ENCODE measurements at regions not wholly inside any gene's neighbourhood (a gene's known extent, or its start where the extent isn't known, plus 50 kb on each side); places are given as distances from the start of the nearest gene placed in this dataset.
"Not testable (repeated sequence)": the region's sequence is repeated elsewhere in the genome, so short reads cannot be mapped to it uniquely, and the experiment has no call there.

DNA sequence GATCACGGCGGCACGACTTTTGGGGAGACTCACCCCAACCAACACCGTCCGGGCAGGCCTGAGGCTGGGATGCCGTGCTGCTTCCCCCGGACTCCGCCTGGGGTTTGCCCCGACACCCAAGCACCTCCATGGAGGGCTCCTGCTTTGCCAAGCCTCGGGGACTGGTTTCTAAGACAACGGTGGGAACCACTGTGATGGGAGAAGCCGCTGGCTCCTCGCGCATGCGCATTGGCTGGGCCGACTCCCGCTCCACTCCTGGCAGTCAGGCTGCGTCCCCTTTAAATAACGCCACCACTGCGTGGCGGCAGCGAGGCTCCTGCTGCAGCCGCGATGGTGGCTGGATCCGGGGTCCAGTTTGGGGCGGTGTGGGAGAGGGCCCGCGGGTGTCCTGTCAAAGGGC lies 201.0 kb downstream of the ZNF716 start:
- no peak for DNase-seq
- TF ChIP-seq, protein P1, sequence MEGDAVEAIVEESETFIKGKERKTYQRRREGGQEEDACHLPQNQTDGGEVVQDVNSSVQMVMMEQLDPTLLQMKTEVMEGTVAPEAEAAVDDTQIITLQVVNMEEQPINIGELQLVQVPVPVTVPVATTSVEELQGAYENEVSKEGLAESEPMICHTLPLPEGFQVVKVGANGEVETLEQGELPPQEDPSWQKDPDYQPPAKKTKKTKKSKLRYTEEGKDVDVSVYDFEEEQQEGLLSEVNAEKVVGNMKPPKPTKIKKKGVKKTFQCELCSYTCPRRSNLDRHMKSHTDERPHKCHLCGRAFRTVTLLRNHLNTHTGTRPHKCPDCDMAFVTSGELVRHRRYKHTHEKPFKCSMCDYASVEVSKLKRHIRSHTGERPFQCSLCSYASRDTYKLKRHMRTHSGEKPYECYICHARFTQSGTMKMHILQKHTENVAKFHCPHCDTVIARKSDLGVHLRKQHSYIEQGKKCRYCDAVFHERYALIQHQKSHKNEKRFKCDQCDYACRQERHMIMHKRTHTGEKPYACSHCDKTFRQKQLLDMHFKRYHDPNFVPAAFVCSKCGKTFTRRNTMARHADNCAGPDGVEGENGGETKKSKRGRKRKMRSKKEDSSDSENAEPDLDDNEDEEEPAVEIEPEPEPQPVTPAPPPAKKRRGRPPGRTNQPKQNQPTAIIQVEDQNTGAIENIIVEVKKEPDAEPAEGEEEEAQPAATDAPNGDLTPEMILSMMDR (IDR thresholded peaks at IDR 0.05), result no peak
- no peaks in the 10 kb centered on the region for H3K4me1 Mint-ChIP-seq (ENCODE audit: low read depth)
- H3K4me3 Mint-ChIP-seq, result no peak overlapping the region
- peaks cover 2% of the 10 kb centered on the region for H3K27me3 Mint-ChIP-seq (ENCODE audit: insufficient read depth)
- no peak overlapping the region for H3K27ac Mint-ChIP-seq
- H3K9me3 Mint-ChIP-seq, result peaks cover 81% of the 10 kb centered on the region
- peaks cover 24% of the 10 kb centered on the region; the same call in 1 of the 2 replicates for H3K36me3 Mint-ChIP-seq (ENCODE audit: low read depth)

DNA sequence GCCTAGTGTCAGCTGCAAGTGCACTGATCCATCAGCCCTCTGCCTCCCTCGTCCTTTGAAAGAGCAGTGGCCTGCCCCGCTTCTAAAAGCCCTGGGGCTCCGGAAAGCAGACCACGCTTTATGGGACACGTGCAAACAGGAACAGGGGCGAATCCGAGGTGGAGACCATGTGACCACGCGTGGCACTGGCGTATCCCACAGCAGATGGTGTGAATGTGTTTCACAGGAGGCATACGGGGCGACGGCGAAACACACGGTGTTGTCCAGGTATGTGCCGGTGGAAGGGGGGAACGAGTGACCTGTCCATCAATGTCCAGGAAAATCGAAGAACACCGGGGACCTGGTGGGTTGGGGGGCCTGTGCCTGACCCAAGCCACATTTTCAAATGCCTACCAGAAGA lies 201.6 kb downstream of the ZNF716 start:
- not testable (repeated sequence) for H3K4me1 Mint-ChIP-seq (ENCODE audit: low read depth); H3K4me3 Mint-ChIP-seq; DNase-seq; H3K27me3 Mint-ChIP-seq (ENCODE audit: insufficient read depth); H3K27ac Mint-ChIP-seq
- H3K36me3 Mint-ChIP-seq (ENCODE audit: low read depth), result peaks cover 24% of the 10 kb centered on the region; the same call in 1 of the 2 replicates
- H3K9me3 Mint-ChIP-seq, result peaks cover 81% of the 10 kb centered on the region

DNA sequence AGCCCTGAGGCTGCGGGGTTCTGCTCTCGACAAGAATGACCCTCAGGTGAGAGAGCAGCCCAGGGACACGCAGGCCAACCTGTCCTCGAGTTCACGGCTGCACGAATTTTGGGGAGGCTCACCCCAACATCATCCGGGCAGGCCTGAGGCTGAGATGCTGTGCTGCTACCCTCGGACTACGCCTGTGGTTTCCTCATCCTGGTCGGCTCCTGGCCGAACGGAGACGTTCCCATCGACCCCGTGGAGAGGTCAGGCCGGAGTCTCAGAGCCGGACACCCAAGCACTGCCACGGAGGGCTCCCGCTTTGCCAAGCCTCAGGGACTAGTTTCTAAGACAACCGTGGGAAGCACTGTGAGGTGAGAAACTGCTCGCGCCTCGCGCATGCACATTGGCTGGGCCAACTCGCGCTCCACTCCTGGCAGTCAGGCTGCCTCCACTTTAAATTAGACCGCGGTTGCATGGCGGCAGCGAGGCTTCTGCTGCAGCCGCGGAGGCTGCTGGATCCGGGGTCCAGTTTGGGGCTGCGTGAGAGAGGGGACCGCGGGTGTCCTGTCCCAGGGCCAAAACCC lies 203.4 kb downstream of the ZNF716 start:
- DNase-seq, result no peak
- Mint-ChIP-seq H3K27ac (no peak overlapping the region), H3K4me3 (no peak overlapping the region), H3K36me3 (ENCODE audit: low read depth) (peaks cover 24% of the 10 kb centered on the region; the same call in 1 of the 2 replicates), H3K27me3 (ENCODE audit: insufficient read depth) (peaks cover 2% of the 10 kb centered on the region), H3K4me1 (ENCODE audit: low read depth) (no peaks in the 10 kb centered on the region), H3K9me3 (peaks cover 80% of the 10 kb centered on the region)
- TF ChIP-seq, protein P1 (IDR thresholded peaks at IDR 0.05), result no peak

DNA sequence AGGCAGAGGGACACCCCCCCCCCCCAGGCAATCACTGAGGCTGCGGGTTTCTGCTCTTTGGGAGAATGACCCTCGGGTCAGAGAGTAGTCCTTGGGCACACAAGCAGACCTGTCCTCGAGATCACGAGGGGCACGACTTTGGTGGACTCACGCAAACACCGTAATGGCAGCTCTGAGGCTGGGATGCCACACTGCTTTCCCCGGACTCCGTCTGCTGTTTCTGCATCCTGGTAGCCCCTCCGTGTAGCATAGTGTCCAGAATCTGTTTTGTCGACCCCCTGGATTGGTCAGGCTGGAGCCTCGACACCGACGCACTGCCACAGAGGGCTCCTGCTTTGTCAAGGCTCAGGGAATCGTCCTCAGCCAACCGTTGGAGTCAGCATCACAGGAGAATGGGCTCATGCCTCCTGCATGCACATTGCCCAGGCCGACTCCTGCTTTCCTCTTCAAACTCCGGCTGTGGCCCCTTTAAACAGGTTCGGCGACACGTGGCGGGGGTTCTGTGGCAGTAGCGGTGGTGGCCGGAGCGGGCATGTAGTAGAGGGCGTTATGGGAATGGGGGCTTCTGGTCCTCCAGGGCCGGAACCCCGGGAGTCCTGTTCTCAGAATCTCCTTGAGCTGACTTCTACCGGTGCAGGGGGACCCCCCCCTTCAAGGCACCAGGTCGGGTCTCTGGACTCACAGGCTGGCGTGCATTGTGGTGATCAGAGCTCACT lies 205.3 kb downstream of the ZNF716 start:
- not testable (repeated sequence) for DNase-seq; H3K4me1 Mint-ChIP-seq (ENCODE audit: low read depth); H3K27me3 Mint-ChIP-seq (ENCODE audit: insufficient read depth); H3K27ac Mint-ChIP-seq; H3K4me3 Mint-ChIP-seq
- peaks cover 85% of the 10 kb centered on the region for H3K9me3 Mint-ChIP-seq
- H3K36me3 Mint-ChIP-seq (ENCODE audit: low read depth), result peaks cover 13% of the 10 kb centered on the region; the same call in 1 of the 2 replicates

DNA sequence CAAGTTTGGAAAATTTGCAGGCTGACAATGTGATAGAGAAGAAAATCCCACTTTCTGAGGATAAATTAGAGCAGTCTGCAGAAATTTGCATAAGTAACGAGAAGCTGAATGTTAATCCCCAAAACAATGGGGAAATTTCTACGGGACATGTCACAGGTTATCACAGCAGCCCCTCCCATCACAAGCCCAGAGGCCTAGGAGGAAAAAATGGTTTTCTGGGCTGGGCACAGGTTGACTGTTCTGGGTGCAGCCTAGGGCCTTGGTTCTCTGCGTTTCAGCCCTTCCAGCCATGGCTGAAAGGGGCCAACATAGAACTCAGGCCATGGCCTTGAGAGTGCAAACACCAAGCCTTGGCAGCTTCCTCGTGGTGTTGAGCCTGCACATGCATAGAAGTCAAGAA lies 209.2 kb downstream of the ZNF716 start:
- H3K36me3 Mint-ChIP-seq (ENCODE audit: low read depth); DNase-seq; H3K4me3 Mint-ChIP-seq; H3K4me1 Mint-ChIP-seq (ENCODE audit: low read depth); H3K27ac Mint-ChIP-seq; H3K27me3 Mint-ChIP-seq (ENCODE audit: insufficient read depth): not testable (repeated sequence)
- H3K9me3 Mint-ChIP-seq, result peaks cover 61% of the 10 kb centered on the region

DNA sequence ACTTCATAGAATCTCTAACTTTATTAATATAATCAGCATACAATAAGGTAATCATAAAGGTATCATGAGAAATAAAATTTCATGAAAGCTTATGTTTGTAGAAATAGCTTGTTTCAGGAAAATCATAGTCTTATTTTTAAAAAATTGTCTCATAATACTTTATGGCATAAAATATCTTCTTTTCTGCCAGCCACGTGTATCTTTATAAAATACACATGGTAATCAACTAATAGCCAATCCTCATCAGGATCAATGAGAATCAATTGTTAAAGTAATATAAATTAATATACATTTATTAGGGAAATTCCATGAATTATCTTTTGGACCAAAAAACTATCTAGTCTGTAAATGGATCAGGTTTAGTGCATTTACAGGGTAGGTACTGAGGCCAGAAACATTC lies 227.0 kb downstream of the ZNF716 start:
- H3K4me1 Mint-ChIP-seq (ENCODE audit: low read depth); H3K4me3 Mint-ChIP-seq; H3K27ac Mint-ChIP-seq; H3K27me3 Mint-ChIP-seq (ENCODE audit: insufficient read depth); H3K36me3 Mint-ChIP-seq (ENCODE audit: low read depth); DNase-seq: not testable (repeated sequence)
- H3K9me3 Mint-ChIP-seq, result peaks cover 29% of the 10 kb centered on the region

DNA sequence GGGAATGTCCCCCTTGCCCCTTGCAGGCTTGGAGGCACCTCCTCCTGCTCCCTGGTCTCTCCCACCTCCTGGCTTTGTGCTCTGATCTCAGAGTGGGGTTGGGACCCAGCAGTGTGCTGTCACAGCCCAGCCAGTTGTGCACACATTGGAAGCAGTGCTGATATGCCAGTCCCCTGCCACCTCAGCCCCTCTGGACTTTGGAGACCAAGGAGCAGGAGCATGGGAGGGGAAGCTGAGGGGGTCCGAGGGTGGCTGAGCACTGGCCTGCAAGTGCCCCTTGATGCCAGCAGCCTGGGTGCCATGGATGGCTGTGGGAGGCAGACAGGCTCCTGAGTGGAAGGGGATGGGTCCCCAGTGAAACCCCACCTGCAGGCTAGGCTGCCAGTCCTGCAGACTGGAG lies 235.4 kb downstream of the ZNF716 start:
- Mint-ChIP-seq H3K4me3 (no peak overlapping the region), H3K27ac (no peak overlapping the region), H3K4me1 (ENCODE audit: low read depth) (no peaks in the 10 kb centered on the region), H3K36me3 (ENCODE audit: low read depth) (no peaks in the 10 kb centered on the region), H3K9me3 (peaks cover 30% of the 10 kb centered on the region), H3K27me3 (ENCODE audit: insufficient read depth) (no peaks in the 10 kb centered on the region; the same call in 1 of the 2 replicates)
- no peak for DNase-seq
- TF ChIP-seq, protein P1 (IDR thresholded peaks at IDR 0.05), result no peak

Measured in HFFc6 (cell line).